HL-60 (cell line): ENCODE measurements at regions not wholly inside any gene's neighbourhood (a gene's known extent, or its start where the extent isn't known, plus 50 kb on each side); places are given as distances from the start of the nearest gene placed in this dataset.

Source experiments
- DNase-seq, 2 experiments: peaks; one replicate each; pipeline ENCODE4 v3.0.0-alpha.2; 2010 to 2020; ENCODE audit warnings: low read depth in 1 of 2, low spot score in 1 of 2
- H3K27ac ChIP-seq: fragments of 250-450 bp; sonication (Bioruptor Pico); replicated peaks from 2 replicates; pipeline ENCODE4 v1.5.1; 2020; ENCODE audit warnings: mild to moderate bottlenecking, moderate library complexity
- H3K27me3 ChIP-seq: fragments of 250-450 bp; sonication (Bioruptor Pico); 2 replicates; pipeline ENCODE4 v1.5.1; 2021; ENCODE audit warnings: mild to moderate bottlenecking, moderate library complexity; ENCODE audit not compliant: insufficient read depth, poor library complexity, severe bottlenecking
- H3K4me3 ChIP-seq: replicated peaks from 2 replicates; pipeline ENCODE4 v1.5.1; 2011; ENCODE audit warnings: mild to moderate bottlenecking, control low read depth, low read length; ENCODE audit not compliant: insufficient read depth
- GABPA ChIP-seq: IDR thresholded peaks from 2 replicates; pipeline ENCODE4 v1.6.1; 2012; ENCODE audit warnings: low read depth
- POLR2AphosphoS5 ChIP-seq: IDR thresholded peaks from 2 replicates; pipeline ENCODE4 v1.6.1; 2012; ENCODE audit warnings: low read depth
- SPI1 ChIP-seq: IDR thresholded peaks from 2 replicates; pipeline ENCODE4 v1.6.1; 2012; ENCODE audit warnings: low read depth, mild to moderate bottlenecking, borderline replicate concordance
- TF ChIP-seq, protein P1 (sequence below): IDR thresholded peaks from one replicate; pipeline ENCODE4 v1.5.1; 2011; ENCODE audit warnings: low read length, control low read depth, inconsistent platforms; ENCODE audit not compliant: insufficient read depth
- TF ChIP-seq, protein P2 (sequence below): IDR thresholded peaks from 2 replicates; pipeline ENCODE4 v1.6.1; 2012; ENCODE audit warnings: low read depth; ENCODE audit not compliant: insufficient replicate concordance

DNA sequence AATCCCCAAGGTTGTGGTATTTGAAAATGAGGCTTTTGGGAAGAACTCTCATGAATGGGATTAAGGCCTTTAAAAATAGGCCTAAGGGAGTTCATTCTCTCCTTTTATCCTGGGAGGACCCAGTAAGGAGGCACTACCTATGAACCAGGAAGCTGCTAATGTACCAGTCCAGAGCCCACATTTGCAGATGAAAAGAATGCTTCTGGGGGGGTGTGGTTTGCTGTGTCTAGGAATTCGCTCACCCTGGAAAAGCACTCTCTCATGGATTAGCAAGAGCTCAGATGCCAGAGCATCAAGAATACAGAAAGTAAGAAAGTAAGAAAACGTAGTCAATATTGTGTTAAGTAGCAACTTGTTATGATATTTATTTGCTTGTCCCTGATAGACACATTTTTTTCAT lies 785.7 kb upstream of the GYPC start:
- DNase-seq = no peak
- H3K4me3 ChIP-seq = no peak overlapping the region
- TF ChIP-seq POLR2AphosphoS5 (no peak), GABPA (no peak)
- TF ChIP-seq, protein P1, sequence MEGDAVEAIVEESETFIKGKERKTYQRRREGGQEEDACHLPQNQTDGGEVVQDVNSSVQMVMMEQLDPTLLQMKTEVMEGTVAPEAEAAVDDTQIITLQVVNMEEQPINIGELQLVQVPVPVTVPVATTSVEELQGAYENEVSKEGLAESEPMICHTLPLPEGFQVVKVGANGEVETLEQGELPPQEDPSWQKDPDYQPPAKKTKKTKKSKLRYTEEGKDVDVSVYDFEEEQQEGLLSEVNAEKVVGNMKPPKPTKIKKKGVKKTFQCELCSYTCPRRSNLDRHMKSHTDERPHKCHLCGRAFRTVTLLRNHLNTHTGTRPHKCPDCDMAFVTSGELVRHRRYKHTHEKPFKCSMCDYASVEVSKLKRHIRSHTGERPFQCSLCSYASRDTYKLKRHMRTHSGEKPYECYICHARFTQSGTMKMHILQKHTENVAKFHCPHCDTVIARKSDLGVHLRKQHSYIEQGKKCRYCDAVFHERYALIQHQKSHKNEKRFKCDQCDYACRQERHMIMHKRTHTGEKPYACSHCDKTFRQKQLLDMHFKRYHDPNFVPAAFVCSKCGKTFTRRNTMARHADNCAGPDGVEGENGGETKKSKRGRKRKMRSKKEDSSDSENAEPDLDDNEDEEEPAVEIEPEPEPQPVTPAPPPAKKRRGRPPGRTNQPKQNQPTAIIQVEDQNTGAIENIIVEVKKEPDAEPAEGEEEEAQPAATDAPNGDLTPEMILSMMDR = no peak
- TF ChIP-seq, protein P2, sequence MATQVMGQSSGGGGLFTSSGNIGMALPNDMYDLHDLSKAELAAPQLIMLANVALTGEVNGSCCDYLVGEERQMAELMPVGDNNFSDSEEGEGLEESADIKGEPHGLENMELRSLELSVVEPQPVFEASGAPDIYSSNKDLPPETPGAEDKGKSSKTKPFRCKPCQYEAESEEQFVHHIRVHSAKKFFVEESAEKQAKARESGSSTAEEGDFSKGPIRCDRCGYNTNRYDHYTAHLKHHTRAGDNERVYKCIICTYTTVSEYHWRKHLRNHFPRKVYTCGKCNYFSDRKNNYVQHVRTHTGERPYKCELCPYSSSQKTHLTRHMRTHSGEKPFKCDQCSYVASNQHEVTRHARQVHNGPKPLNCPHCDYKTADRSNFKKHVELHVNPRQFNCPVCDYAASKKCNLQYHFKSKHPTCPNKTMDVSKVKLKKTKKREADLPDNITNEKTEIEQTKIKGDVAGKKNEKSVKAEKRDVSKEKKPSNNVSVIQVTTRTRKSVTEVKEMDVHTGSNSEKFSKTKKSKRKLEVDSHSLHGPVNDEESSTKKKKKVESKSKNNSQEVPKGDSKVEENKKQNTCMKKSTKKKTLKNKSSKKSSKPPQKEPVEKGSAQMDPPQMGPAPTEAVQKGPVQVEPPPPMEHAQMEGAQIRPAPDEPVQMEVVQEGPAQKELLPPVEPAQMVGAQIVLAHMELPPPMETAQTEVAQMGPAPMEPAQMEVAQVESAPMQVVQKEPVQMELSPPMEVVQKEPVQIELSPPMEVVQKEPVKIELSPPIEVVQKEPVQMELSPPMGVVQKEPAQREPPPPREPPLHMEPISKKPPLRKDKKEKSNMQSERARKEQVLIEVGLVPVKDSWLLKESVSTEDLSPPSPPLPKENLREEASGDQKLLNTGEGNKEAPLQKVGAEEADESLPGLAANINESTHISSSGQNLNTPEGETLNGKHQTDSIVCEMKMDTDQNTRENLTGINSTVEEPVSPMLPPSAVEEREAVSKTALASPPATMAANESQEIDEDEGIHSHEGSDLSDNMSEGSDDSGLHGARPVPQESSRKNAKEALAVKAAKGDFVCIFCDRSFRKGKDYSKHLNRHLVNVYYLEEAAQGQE = no peak
- H3K27ac ChIP-seq = no peak overlapping the region
- H3K27me3 ChIP-seq = no peaks in the 10 kb centered on the region

GRCh38 chr2:125870746-125871145 lies 785.2 kb upstream of the GYPC start:
- no peak for DNase-seq
- TF ChIP-seq SPI1 = no peak
- TF ChIP-seq, protein P2 = no peak
- no peak for TF ChIP-seq GABPA
- TF ChIP-seq POLR2AphosphoS5 = no peak
- TF ChIP-seq, protein P1 = no peak

DNA sequence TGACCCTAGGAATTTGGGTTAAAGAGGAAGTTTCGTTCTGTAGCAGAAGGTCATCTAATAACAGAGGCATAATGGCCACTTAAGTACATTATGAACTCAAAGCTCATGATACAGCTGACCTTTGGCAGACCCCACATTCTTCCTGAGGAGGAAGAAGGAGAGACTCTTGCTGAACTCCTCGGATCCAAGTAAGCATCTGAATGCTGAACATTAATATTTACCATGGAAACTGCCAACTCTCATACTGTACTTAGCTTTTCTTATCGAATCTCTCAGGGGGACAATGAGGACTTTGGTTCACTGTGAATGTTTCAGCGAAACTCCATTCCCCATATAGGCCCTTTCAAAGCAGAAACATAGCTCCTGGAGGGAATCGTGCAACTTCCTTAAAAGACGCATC lies 781.4 kb upstream of the GYPC start:
- TF ChIP-seq POLR2AphosphoS5 = no peak
- TF ChIP-seq, protein P2 = no peak
- TF ChIP-seq SPI1 = no peak
- no peak for TF ChIP-seq GABPA
- TF ChIP-seq, protein P1 = no peak
- H3K4me3 ChIP-seq = no peak overlapping the region

More at GRCh38 chr2:125870746-125871145, 785.2 kb upstream of the GYPC start:
- Histone ChIP-seq H3K4me3 (no peak overlapping the region), H3K27ac (no peak overlapping the region), H3K27me3 (no peaks in the 10 kb centered on the region)

More for the DNA sequence above, 781.4 kb upstream of the GYPC start:
- no peak for DNase-seq
- Histone ChIP-seq H3K27me3 (no peaks in the 10 kb centered on the region), H3K27ac (no peak overlapping the region)
